ENCODE measurements at regions not wholly inside any gene's neighbourhood (a gene's known extent, or its start where the extent isn't known, plus 50 kb on each side); places are given as distances from the start of the nearest gene placed in this dataset.

DNA sequence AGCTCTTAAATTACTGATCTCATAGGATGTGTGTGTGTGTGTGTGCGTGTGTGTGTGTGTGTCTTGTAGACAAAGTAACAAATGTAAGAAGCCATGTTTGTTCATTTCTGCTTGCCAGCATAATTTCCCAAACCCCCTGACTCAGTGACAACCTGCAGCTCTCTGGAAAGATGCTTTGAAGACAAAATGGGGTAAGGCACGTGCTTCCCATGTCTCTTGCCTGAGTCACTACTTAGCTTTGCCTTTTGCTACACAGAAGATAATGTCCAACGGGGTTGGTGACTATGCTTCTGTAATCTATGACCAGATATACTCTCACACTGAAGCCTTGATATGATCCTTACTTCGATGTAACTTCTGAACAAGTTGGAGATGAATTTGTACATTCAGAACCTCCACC, 332.0 kb downstream of the SLC4A3 start:
- no peak for FAIRE-seq
- Histone ChIP-seq H3K79me2 (ENCODE audit: insufficient read depth, low read length) (no peaks in the 10 kb centered on the region), H3K27ac (ENCODE audit: extremely low read length, insufficient read depth, low read length) (no peak overlapping the region), H4K20me1 (ENCODE audit: insufficient read depth, low read length) (no peaks in the 10 kb centered on the region), H3K4me3 (replicated peaks in 1 of 3; ENCODE audit: insufficient read depth in 1 of 3, low read depth in 2 of 3, low read length in 3 of 3) (no peak overlapping the region), H3K4me1 (ENCODE audit: insufficient read depth, low read length) (no peaks in the 10 kb centered on the region), H3K9me3 (ENCODE audit: low read length) (no peaks in the 10 kb centered on the region), H3K27me3 (ENCODE audit: control insufficient read depth in 1 of 2, insufficient read depth in 2 of 2, low read length in 2 of 2) (no peaks in the 10 kb centered on the region), H3K4me2 (ENCODE audit: low read depth, low read length) (no peak overlapping the region), H3K9ac (ENCODE audit: insufficient read depth, low read depth, low read length) (no peak overlapping the region), H2AFZ (ENCODE audit: low read length) (no peak overlapping the region), H3K36me3 (replicated peaks in 1 of 2; ENCODE audit: control insufficient read depth in 1 of 2, insufficient read depth in 2 of 2, low read length in 2 of 2) (no peaks in the 10 kb centered on the region)
- WGBS (ENCODE audit: low lambda C conversion rate), result 7% methylated on average over 4 of the region's 4 CpGs
- ChIA-PET CTCF (ENCODE audit: low intra/inter-chr PET ratio, low total read pairs) (no interaction called here), POLR2A (no interaction called here)
- in situ Hi-C loops (cut with HindIII; ENCODE audit: extremely low pct_ligation_motif_present, low pct_unique_long_range_greater_than_20kb) (no loop called here), intact Hi-C loops (cut with micrococcal nuclease; ENCODE audit: unreplicated experiment) (no loop called here)
- TF ChIP-seq ZNF816 (CRISPR knock-in tag; IDR thresholded peaks at IDR 0.05; ENCODE audit: borderline replicate concordance), result no peak
- no peak for TF ChIP-seq ZNF263 (CRISPR knock-in tag; IDR thresholded peaks at IDR 0.05)
- no peak for TF ChIP-seq ZNF337 (CRISPR knock-in tag; IDR thresholded peaks at IDR 0.05; ENCODE audit: borderline replicate concordance, low read depth)
- no peak for TF ChIP-seq TBP (CRISPR knock-in tag; IDR thresholded peaks at IDR 0.05)
- no peak for TF ChIP-seq SNAPC2 (CRISPR knock-in tag; IDR thresholded peaks at IDR 0.05)
- TF ChIP-seq, protein P1, sequence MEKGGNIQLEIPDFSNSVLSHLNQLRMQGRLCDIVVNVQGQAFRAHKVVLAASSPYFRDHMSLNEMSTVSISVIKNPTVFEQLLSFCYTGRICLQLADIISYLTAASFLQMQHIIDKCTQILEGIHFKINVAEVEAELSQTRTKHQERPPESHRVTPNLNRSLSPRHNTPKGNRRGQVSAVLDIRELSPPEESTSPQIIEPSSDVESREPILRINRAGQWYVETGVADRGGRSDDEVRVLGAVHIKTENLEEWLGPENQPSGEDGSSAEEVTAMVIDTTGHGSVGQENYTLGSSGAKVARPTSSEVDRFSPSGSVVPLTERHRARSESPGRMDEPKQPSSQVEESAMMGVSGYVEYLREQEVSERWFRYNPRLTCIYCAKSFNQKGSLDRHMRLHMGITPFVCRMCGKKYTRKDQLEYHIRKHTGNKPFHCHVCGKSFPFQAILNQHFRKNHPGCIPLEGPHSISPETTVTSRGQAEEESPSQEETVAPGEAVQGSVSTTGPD (CRISPR knock-in tag; IDR thresholded peaks at IDR 0.05), result no peak
- no peak for TF ChIP-seq PHF5A (CRISPR knock-in tag; IDR thresholded peaks at IDR 0.05; ENCODE audit: low read depth, unreplicated experiment)
- TF ChIP-seq POLR2A (IDR thresholded peaks at IDR 0.05; ENCODE audit: insufficient read depth in 1 of 2, low read depth in 2 of 2, low read length in 2 of 2), result no peak
- TF ChIP-seq, protein P2, sequence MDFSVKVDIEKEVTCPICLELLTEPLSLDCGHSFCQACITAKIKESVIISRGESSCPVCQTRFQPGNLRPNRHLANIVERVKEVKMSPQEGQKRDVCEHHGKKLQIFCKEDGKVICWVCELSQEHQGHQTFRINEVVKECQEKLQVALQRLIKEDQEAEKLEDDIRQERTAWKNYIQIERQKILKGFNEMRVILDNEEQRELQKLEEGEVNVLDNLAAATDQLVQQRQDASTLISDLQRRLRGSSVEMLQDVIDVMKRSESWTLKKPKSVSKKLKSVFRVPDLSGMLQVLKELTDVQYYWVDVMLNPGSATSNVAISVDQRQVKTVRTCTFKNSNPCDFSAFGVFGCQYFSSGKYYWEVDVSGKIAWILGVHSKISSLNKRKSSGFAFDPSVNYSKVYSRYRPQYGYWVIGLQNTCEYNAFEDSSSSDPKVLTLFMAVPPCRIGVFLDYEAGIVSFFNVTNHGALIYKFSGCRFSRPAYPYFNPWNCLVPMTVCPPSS (IDR thresholded peaks at IDR 0.05), result no peak
- TF ChIP-seq ATM (IDR thresholded peaks at IDR 0.05; ENCODE audit: borderline replicate concordance), result no peak
- TF ChIP-seq, protein P3, sequence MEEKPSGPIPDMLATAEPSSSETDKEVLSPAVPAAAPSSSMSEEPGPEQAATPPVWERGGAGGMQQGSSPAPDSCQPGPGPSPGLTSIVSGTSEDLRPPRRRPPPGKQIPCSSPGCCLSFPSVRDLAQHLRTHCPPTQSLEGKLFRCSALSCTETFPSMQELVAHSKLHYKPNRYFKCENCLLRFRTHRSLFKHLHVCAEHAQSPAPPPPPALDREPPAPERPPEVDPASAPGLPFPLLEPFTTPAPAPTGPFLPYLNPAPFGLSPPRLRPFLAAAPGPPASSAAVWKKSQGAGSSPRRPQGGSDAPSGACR (CRISPR knock-in tag; IDR thresholded peaks at IDR 0.05), result no peak
- no peak for TF ChIP-seq ZKSCAN8 (CRISPR knock-in tag; IDR thresholded peaks at IDR 0.05; ENCODE audit: borderline replicate concordance)
- TF ChIP-seq MEIS1 (CRISPR knock-in tag; IDR thresholded peaks at IDR 0.05; ENCODE audit: borderline replicate concordance), result no peak
- no peak for TF ChIP-seq SRY (CRISPR knock-in tag; IDR thresholded peaks at IDR 0.05)
- TF ChIP-seq ZNF761 (CRISPR knock-in tag; conservative IDR thresholded peaks at IDR 0.05), result no peak
- TF ChIP-seq, protein P4, sequence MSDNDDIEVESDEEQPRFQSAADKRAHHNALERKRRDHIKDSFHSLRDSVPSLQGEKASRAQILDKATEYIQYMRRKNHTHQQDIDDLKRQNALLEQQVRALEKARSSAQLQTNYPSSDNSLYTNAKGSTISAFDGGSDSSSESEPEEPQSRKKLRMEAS (IDR thresholded peaks at IDR 0.05), result no peak
- BruUV-seq (replicated peaks), result no TSS peak
- no peak for ATAC-seq
- no peak for DNase-seq (ENCODE audit: low spot score)
